ENCODE measurements at regions not wholly inside any gene's neighbourhood (a gene's known extent, or its start where the extent isn't known, plus 50 kb on each side); places are given as distances from the start of the nearest gene placed in this dataset.

- DNase-seq (ENCODE audit: low read depth, low spot score): no peak
These were observed 249.8 kb upstream of the CPEB2 start for GRCh38 chr4:14752341-14753046.

DNA sequence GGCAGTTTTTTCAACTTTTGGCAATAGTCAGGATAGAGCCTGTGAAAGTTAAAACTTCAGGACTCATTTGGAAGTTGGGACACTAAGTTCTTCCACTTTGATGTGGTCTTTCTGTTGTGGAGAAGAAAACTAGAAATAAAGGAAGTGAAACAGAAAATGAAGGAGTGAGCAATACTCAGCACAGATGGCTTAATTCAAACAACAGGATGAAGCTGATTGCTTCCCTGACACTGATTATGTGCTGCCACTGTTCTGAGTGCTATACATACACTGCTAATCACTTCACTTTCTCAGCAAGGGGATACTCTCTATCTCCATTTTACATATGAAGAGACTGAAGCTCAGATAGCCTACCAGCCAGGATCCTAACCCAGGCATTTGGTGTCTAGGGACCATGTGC, 235.1 kb upstream of the CPEB2 start:
- no peak for DNase-seq (ENCODE audit: low read depth, low spot score)

DNA sequence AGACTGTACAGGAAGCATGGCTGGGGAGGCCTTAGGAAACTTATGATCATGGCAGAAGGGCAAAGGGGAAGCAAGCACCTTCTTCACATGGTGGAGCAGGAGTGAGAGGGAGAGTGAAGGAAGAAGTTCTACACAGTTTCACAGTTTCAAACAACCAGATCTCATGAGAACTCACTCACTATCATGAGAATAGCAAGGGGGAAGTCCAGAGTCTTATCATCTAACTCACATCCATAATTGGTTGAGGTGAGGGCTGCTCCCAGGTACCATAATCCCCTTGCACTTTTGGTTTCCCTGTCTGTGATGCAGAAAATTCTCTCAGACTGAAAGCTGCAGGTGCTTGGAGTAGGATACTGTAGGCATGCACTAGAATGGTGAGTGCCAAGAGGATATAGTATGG, 233.8 kb upstream of the CPEB2 start:
- DNase-seq (ENCODE audit: low read depth, low spot score): no peak

DNA sequence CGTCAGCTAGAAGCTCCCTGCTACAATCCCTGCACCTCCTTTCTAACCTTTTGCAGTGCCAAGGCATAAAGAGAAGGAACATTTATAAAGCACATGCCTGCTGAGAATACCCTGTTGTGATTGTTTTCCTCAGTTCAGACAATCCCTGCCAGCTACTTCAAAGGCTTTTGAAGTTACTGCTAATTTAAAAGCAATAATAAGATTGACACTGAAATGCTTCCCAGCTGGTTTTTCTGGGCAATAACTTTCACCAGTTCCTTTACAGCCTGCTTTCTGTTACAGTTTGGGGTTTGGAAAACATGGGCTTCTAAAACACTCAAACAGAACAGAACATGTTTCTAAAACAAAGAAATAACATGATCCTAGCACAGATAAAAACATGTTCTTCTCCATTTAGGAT, 232.3 kb upstream of the CPEB2 start:
- no peak for DNase-seq (ENCODE audit: low read depth, low spot score)

DNA sequence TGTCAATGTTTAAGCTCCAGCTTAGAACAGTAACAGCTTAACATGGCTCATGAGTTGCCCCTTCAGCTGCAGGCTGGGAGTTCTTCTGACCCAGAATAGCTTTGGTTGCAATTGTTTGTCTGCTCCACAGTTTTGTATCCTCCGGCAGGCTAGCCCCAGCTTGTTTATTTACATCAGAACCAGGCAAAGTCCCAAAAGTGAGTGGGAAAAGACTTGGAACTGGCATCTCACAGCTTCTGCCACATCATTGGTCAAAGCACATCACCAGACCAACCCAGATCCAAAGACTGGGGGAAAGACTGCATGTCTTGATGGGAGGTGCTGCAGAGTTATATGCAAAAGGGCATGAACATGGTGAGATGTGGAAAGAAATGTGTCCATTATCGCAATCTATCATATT, 231.2 kb upstream of the CPEB2 start:
- no peak for DNase-seq (ENCODE audit: low read depth, low spot score)

GRCh38 chr4:14771504-14772175, 230.6 kb upstream of the CPEB2 start:
- no peak for DNase-seq (ENCODE audit: low read depth, low spot score)

DNA sequence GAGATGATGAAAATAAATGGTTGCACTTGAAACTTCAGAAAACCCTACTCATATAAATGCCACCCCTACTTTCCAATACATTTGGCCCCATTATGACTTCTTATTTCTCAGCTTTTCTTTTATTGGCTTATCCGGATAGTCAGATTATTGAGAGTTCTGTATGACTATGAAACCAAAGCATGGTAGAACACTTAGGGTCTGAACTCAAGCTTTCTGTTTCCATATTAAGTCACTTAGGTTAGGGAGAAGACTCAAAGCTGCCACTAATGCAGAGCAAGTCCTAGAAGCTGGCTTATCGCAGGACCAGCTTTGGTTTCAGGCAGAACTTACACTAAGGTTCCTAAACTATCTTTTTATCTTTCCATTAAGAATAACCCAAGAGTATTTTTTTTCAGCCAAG, 229.9 kb upstream of the CPEB2 start:
- DNase-seq (ENCODE audit: low read depth, low spot score): no peak

- DNase-seq (ENCODE audit: low read depth, low spot score): no peak
These were observed 219.0 kb upstream of the CPEB2 start for GRCh38 chr4:14783011-14783877.

- no peak for DNase-seq (ENCODE audit: low read depth, low spot score)
These were observed 215.1 kb upstream of the CPEB2 start for GRCh38 chr4:14787221-14787620.

GRCh38 chr4:14787894-14788293, 214.4 kb upstream of the CPEB2 start:
- DNase-seq (ENCODE audit: low read depth, low spot score): no peak

DNA sequence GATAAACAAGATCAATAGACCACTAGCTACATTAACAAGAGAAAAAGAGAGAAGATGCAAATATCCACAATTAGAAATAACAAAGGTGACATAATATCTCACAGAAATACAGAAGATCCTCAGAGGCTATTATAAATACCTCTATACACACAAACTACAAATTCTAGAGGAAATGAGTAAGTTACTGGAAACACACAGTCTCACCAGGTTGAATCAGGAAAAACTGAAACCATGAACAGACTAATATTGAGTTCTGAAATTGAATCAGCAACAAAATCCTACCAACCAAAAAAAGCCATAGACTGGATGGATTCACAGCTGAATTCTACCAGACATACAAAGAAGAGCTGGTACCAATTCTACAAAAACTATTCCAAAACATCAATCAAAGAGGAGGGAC, 211.8 kb upstream of the CPEB2 start:
- DNase-seq (ENCODE audit: low read depth, low spot score): no peak

DNA sequence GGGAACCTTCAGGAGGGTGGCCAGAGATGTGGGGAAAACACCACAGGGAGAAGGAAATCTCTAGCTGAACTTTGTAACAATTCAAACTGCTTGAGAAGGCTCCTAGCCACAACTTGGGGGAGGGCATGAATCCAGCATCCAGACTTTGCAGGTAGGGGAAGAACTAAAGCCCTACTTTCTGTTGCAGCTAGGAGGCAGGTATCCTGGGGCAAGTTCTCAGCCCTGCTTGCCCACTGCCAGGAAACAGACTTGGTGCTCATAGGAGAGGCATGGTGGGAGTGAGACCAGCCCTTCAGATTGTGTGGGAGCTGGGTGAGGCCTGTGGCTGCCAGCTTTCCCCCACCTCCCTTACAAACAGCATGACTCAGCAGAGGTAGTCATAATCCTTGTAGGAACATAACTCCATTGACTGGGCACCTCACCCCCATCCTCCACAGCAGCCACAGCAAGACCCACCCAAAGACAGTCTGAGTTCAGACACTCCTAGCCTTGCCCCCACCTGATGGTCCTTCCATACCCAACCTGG, 209.5 kb upstream of the CPEB2 start:
- no peak for DNase-seq (ENCODE audit: low read depth, low spot score)

DNA sequence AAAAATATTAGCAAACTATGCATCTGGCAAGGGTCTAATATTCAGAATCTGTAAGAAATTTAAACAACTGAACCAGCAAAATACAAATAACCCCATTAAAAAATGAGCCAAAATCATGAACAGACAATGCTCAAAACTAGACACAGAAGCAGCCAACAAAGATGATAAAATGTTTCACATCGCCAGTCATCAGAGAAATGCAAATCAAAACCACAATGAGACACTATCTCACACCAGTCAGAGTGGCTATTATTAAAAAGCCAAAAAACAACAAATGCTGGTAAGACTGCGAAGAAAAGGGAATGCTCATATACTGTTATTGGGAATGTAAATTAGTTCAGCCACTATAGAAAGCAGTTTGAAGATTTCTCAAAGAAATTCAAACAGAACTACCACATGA, 201.3 kb upstream of the CPEB2 start:
- no peak for DNase-seq (ENCODE audit: low read depth, low spot score)

DNA sequence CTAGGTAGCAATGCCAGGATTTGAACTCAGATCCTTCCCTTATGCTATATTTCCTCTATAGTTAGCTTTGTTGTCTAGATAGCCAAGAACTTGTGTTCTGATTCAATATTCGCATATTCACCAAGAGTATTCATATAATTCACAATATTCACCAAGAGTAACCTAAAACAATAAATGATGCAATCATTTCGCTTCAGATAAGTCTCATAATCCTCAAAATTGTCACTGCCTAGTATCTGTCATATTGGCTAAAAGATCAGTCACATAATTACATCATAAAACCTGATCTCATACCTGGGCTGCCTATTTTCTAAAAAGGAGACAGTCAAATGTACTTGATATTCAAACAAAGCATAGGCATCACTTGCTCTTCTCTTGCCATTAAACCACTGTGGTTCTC, 199.7 kb upstream of the CPEB2 start:
- DNase-seq (ENCODE audit: low read depth, low spot score): no peak

- no peak for DNase-seq (ENCODE audit: low read depth, low spot score)
These were observed 194.4 kb upstream of the CPEB2 start for GRCh38 chr4:14807856-14808255.

DNA sequence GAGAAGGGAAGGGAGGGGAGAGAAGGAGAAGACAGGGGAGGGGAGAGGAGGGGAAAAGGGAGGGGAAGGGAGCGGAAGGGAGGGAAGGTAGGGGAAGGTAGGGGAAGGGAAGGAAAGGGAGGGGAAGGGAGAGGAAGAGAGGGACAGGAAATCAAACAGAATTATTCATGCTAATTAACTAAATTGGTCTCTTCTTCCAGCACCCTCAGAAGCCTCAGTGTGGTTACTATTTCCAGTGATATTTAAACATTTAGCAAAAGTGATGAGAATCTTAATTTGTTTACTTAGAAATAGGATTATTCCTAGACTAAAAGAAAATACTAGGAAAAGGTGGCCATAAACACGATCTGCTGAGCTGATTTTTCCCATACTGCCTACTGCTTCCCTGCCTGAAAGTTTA, 193.1 kb upstream of the CPEB2 start:
- no peak for DNase-seq (ENCODE audit: low read depth, low spot score)

- DNase-seq (ENCODE audit: low read depth, low spot score): no peak
These were observed 192.2 kb upstream of the CPEB2 start for GRCh38 chr4:14810121-14810520.

- DNase-seq (ENCODE audit: low read depth, low spot score): no peak
These were observed 191.7 kb upstream of the CPEB2 start for GRCh38 chr4:14810568-14810967.

GRCh38 chr4:14812101-14812500, 190.2 kb upstream of the CPEB2 start:
- DNase-seq (ENCODE audit: low read depth, low spot score): no peak

DNA sequence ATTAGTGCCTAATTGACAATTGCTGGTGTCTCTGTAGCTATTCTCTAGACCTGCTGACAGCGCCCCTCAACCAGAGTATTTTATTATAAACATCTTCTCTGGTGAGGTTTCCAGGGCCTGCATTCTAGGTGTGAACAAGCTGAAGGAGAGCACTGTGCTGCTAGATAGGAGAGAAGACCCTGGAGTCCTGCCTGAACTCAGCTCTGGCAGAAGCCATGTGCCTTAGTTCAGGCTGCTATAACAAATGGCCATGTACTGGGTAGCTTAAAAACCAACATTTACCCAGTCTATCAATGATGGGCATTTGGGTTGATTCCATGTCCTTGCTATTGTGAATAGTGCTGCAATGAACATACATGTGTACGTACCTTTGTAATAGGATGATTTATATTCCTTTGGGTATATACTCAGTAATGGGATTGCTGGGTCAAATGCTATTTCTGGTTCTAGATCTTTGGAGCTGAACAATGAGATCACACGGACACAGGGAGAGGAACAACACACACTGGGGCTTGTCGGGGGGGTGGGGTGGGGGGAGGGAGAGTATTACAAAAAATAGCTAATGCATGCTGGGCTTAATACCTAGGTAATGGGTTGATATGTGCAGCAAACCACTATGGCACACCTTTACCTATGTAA, 185.5 kb upstream of the CPEB2 start:
- no peak for DNase-seq (ENCODE audit: low read depth, low spot score)

DNA sequence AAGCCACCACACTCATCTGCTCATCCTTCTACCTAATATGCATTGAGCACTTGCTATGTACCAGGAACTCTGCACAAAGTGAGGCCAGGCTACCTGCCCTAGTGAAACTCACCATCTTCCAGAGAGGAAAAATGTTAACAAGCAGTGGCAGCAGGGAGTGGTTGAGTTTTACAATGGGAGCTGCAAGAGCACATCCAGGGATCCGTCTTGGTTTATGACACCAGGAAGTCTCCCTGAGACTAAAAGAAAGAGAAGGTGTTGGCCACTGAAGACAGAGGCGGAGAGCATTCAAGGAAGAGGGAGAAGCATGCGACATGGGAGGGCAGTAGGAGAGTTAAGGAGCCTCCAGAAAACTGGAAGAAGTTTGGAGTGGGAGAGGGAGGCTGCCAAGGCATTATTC, 178.1 kb upstream of the CPEB2 start:
- no peak for DNase-seq (ENCODE audit: low read depth, low spot score)

GRCh38 chr4:14827111-14827510, 175.2 kb upstream of the CPEB2 start:
- no peak for DNase-seq (ENCODE audit: low read depth, low spot score)
